Daoy (cell line): ENCODE measurements at regions not wholly inside any gene's neighbourhood (a gene's known extent, or its start where the extent isn't known, plus 50 kb on each side); places are given as distances from the start of the nearest gene placed in this dataset.

ENCODE experiments used
- DNase-seq: peaks from one replicate; pipeline ENCODE4 v3.0.0-alpha.2; 2015; ENCODE audit warnings: low read depth

DNA sequence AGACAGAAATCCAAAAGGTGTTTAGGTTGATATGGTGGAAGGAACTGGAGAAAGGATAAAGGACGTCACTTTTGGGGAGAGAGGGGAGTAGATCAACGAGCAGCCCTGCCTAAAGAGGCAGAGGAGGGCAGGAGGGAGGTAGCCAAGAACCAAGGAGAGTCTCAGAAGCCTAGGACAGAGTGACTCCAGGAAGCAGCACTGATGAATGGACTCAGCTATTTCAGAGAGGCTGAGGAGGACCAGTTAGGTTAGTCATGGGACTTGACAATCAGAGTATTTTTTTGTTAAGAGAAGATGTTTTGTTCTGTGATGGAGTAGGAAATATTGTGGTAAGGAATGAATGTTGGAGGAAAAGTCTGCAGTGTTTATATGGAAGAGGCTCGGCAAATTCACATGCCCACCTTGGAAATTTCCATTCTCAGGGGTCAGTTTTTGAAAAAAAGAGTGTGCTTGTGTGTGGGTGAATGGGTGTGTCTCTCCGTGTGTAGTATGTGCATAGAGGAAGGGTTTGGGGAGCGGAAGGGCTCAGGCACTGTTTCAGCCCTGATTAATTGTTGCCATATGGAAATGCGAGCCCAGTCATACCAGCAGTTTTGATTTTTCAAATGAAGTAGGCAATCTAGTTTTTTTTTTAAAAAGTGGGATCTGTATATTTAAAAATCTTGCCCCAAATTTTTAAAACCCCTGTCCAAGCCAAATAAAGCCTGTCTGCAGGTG is 303.6 kb downstream of the SAMD5 start:
- DNase-seq: no peak

DNA sequence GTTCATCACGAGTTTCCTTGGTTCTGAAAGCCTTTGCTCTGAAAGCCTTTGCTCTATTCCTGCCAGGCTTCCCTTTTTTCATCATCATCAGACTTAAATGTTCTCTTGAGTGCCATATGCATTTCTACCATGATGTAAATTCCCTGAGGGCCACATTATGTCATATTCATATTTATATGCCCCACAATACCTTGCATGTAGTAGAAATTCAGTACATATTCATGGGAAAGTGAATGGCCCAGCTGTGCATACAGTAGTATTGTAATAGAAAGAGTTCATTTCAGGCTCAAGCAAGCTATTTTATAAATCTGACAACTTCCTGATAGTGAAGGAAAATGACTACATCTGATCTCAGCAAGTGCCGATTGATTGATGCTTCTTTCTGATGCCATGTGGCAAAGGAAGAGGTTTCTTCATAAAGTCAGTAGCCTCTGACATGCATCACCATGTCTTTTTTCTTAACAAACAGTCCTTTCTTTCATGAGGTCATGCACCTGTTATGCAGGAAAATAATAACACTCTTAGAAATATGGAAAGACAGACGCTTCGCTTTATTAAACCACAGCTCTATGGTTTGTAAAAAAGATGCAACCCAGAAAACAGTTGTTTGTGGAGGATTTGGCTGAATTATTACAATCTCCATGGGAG is 308.7 kb downstream of the SAMD5 start:
- DNase-seq: no peak

DNA sequence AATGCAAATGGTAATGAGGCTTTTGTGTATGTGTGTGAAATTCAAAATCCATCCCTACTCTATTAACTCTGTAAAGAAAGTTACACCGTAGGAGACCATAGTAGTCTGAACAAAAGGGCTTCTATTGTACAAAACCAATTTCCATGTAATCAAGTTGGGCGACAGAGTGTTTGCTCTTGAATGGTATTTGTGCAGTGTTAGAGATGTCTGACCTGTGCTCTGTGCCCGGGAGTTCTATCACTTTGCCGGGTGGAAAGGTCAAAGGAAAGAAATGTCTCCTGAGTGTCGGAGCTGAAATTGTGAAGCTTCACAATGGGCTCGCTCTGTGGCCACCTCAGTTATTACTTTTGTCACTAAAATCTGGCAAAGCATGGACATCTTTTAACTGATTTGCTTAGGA is 312.0 kb downstream of the SAMD5 start:
- no peak for DNase-seq

DNA sequence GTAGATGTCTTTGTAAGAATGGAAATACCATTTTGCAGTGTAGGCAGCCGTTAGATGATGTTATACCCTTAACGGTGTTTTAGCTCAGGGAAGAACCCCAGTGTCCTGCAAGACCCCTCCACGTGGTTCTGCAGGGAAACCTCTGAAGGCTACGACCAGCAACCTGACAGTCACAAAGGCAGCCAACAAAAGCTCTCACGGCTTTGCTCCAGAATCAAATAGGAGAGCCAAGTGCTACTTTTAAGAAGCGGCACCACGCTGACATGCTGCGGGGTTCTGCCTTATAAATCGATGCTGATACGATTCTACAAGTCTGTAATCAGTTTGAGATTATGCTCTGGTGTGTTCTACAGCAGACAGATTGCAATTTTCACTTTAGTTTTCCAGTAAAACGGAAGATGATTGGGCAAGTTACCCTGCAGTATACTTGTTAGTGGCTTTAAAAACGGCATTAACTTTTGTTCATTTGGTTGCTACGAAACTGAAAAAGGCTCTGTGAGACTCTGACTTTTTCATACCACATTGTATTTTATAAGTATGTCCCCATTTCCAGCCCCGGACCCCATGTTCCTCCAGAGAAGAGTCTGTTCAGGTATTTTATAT is 312.9 kb downstream of the SAMD5 start:
- DNase-seq: no peak

DNA sequence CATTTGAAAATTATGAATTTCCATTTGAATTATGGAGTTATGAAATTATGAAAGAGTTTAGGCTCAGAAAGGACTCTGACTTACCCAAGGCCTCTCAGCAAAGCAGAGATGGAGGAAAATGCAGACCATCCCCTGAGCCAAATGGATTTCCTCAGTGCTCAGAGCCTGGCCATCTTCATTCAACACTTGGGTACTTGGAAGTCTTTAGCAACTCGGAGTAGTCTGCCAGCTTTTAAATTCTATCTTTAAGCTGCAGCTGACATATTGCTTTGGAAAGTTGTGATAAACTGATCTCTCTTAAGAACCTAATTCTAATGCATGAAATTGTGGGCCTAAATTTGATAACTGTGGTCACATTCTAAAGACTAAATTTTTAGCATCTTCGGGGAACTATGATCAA is 315.4 kb downstream of the SAMD5 start:
- DNase-seq: no peak

DNA sequence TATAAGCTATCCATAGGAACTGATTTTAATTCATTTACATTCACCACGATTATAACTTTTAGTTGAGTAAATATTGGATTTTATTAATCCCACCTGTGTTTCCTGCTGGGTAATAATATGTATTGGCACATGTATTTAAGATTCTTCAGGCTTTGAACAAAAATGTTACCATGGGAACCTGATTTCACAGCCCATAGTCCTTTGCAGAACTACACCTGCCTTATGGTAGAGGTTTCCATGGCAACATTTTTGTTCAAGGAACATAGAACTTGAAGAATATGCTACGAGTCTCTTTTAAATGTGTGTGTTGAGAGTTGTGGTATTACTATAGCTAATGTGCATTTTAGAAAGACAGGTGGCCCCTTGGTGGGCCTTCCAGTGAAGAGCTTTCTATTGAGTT is 317.4 kb downstream of the SAMD5 start:
- no peak for DNase-seq

DNA sequence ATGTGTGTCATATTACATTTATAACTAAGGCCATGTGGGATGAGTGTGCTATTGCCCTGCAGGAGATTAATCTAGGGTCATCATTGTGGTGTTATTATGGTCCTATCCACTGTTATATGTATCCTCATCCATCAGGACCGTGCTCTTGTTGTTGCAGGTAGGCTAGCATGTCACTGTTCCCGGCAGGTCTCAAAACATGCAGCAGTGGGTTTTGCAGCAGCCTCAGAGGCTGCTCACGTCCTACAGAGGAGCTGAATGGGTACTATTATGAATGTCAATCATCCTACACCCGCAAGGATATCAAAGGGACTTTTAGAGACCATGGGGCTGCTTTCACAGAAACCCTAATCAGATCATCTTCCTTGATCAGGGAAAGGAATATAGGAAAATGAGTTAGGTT is 318.2 kb downstream of the SAMD5 start:
- no peak for DNase-seq

DNA sequence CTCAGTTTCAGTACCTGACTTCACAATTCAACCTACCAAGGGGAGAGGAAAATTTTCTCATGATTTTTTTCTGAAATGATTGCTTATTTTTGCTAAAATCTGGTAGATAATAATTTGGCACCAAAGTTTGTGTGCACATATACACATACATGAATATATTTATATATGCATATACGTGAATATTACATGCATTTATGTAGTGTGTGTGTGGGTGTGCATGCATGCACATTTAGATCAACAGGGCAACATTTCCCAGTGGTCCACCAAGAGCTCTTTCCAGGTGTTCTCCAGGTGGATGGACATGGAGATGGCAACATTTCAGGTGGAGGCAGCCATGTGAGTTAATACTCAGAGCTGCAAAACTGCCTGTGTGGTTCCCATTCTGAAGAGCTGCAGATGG is 320.9 kb downstream of the SAMD5 start:
- no peak for DNase-seq

DNA sequence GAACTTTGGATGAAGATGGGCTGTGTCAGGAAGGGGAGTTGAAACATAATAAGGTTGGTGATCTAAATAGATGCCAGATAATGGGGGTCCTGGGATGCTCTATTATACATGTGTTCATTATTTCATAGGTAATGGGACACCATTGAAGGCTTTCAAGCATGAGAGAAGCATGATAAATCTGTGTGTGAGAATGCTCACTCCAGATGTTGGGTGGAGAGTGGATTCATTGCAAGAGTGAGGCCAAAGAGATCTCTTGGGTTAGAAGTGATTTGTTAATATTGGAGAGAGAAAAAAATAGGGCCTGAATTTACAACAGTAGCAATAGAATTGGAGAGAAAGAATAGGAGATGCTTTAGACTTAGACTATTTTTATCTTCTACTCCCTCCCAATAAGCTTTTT is 321.3 kb downstream of the SAMD5 start:
- DNase-seq: no peak

DNA sequence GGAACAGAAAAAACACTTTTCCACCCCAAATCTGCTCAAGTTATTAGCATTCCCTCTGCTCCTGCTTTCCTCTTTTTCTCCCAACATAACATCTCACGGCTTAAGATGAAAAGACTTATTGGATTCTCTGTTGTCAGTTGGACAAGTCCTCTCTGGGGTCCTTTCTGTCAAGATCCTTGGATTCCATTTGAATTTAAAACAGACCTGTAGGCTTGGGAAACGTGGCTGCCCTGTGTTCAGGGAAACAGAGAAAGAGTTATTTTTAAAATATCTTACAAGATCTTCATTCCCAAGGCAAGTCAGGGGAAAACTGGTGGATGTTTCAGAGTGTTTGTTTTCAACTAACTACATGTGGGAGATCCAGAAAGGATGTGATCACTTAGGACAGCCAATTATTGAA is 322.9 kb downstream of the SAMD5 start:
- no peak for DNase-seq

DNA sequence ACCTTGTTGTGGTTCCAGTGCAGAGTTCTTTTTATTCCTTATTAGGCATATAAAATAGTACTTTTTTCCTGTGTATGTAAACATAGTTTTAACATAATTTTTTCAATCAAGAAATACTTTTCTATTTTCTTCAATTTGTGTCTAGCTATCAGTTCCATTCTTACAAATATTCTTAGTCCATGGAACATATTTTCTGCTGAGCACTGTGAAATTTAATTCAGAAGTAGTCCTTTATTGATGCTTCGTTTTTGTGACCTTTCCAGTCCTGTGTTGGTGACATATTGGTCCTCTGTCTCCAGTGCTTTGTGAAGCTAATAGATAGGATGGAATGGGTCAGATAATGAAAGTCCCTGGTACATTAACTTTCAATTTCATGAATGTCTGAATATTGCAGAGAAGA is 325.1 kb downstream of the SAMD5 start:
- no peak for DNase-seq

DNA sequence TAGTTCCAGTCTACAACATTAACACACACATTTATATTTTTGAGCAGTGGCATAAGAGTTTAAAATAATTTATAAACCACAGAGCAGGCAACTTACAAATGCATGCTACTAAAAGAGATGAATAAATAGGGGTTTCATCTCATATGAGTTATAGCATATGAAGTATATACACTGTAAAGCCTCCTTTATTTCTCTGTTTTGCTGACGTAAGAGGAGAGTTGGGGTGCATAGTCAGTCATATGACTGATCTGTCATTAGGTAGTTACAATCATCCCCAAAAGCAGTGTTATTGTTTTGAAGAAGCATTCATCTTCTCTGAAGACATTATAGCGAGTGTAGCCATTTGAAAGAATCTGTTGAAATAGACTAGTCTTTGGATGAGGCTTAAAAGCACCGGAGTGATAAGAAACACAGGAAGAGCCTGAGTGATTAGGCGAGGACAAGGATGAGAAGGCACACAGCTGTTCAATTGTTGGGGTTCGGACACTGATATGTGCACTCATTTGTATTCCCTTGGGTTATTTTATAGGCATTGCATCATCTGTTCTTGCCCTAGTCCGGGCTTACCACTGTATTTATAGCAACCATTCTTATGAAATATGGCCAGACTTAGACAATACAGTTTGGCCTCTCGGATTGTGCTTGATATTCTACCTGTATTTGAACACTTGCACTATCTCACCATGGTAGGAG is 325.7 kb downstream of the SAMD5 start:
- DNase-seq: no peak

DNA sequence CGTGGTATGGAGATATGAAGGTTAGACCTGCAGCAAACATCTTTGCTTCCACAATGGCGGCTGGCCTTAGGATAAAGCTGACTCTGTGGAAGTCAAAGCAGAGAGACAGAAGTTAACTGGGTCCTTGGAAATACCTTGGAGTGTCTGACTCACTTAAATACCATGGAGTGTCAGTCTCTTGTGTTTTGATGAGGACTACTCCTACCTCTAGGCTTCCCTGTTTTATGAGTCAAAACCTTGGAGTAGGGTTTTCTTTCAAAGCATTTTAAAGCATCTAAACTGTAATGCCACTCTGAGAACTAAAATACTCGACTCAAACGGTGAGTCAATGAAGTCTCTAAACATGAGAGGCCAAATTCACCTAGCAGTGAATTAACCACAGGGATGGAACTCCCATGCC is 329.1 kb downstream of the SAMD5 start:
- DNase-seq: no peak

DNA sequence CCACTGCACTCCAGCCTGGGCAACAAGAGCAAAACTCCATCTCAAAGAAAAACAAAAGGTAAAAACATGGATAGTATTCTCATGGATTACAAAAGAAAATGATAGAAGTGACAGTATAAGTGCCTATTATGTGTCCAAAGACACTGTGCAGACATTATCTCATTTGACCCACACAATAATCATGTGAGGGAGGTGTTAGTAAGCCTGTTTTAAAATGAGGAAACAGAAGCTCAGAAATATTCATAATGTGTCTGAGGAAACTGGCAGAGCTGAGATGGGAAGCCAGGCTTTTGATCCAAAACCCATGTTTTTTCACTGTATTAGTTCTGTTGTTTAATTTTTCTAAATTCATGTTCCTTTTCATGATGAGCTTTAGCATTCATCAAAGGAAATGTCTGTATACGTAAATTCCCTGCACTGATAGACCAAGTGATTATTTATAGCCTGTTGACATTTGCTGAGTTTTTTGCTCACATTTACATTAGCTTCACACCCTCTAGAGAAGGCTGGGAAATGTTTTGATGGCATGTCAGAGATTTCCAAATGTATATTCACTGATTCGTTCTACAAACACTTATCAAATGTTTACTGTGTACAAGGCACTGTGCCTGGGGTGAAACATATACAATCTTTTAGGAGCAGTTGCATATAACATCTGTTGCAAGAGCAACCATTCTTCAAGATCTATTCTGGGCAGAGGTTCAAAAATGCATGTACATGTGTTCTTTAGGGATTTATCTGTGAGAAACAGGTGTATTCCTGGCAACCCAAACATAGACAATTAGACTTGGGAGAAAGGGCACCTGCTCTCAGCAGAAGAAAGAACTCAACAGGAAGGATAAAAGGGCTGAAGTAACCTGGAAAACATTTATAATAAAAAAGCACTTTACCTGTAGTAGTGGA is 331.5 kb downstream of the SAMD5 start:
- DNase-seq: no peak

DNA sequence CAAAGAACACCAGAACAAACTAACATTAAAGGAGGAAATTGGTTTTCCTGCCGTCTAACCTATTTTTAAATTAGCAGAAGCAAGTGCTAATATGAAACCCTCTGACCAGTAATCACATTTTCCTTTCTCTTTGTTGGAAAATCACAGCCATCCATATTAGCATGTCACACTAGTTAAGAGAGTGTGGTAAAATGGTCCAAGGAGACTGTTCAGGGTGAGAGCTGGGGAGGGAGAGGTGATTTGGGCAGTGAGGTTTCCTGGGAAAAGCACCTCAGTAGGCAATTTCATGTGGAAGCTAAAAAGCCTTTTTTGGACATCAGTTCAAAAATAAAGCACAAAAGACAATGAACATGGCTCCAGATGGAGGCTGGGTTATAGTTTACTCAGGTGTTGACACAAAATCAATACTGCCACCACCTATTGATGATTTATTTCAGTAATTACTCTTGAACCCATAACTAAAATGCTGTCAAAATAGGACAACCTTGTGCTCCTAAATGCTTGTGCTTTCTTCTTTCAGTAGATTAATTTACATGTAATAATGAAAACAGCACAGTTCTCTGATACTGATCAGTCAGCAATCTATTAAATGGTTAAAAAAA is 333.2 kb downstream of the SAMD5 start:
- no peak for DNase-seq

DNA sequence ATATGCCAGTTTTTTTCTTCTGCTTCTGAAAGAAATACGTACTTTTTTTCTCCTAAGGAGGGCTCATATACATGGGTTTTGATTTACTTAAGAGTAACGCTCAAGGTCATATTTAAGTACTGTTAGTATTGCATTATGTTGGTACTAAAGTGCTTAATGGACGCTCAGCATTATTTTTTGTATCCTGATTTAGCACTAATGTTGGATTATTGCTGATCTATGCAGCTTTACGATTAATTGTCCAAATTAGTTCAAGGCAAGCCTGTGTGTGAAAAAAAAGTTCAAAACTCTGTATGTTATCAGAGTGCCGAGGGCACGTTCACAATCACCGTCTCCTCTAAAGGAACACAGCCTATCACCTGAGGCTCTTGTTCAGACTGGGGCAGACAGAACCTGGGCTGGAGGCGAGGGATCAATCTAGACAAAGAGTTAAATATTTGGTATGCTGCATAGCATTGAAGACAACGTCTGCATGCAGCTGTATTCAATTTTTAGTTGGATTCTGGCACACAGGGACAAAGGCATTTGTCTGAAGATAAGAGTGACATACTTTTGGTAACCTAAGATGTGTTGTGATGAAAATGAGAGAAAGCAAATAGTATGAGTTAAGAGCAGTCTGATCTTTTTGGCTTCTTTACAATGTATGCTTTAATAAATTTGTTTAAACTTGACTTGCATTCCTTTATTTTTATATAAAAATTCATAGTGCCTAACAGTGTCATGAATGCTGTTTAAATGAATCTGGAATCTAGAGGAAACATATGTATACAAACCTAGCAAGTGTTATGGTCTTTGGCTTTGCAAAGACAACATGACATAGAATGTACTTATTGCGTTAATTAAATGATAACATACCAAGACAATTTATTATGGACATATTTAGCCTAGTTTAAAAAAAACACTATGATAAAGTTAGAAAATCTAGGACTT is 341.2 kb downstream of the SAMD5 start:
- DNase-seq: no peak

DNA sequence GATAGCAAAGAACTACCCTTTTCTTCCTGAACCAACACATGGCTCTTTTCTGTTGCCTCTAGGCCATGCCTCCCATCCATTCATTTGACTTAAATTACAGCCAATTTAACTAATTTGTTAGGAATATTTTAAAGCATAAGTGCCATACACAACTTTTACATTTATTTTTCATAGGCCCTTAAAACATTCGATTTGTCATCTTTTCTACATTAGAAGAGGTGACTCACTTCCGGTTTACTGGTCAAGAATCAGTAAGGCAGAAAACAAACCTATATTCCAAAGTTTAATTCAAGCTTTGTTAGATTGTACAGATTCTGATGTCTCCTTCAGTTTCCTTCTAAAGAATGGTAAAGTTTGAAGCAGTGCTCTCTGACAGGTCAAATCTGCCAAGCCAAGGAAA is 344.3 kb downstream of the SAMD5 start:
- peak; percentile 15 for DNase-seq

DNA sequence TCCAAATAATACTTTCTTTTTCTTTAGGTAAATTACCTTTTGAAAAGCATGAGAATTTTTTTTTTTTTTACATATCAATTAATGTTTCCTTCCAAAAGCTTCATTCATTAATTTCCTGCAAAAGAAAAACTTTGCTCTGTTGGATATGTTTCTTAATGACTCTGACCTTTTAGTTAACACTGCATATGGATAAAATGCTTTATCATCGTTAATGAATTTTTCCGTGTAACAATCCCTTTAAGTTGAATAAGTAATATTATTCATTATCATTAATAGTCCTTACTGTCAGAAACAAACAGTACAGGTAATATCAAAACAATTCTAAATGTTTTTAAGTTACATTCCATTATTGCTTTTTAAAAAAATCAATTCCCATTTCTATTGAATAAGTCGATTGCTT is 345.1 kb downstream of the SAMD5 start:
- no peak for DNase-seq

DNA sequence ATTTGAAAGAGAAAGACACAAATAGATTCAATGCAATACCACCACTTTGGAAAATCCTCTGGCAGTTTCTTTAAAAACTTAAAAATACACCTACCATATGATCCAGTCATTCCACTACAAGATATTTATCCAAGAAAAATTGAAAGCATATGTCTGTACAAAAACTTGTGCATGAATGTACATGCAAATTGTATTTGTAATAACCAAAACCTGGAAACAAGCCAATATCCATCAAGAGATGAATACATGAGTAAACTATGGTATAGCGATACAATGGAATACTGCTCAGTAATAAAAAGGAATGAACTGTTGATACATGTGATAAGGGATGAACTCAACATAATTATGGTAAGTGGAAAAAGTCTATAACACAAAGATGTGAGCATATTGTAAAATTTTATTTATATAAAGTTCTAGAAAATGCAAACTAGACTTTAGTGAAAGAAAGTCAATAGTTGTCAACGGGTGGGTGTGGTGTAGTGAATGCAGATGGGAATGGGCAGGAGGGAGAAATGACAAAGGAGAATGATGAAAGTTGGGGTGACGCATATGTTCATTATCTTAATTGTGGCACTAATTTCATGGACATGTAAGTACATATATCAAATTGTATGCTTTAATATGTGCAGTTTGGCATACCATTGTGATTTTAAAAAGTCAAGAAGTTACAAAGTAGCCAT is 347.5 kb downstream of the SAMD5 start:
- DNase-seq: no peak

DNA sequence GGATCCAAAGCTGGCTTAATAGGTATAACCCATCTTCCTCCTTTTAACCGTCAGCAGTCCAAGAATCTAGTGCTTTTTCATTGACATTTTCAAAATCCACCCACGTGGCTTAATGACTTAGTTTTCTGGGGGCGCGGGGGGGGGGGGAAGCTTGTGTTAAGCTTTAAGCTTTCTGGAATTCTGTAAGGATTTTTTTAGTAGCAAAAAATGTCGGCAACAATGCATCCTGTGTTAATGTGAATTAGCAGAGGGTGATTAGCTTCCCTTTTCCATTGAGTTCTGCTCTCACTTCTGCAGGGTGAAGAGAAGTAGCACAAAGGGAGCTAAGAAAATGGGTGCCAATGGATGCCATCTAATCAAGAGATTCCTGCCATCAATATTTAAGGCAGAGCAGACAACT is 348.2 kb downstream of the SAMD5 start:
- no peak for DNase-seq
